GM21526 (cell line): ENCODE measurements at regions not wholly inside any gene's neighbourhood (a gene's known extent, or its start where the extent isn't known, plus 50 kb on each side); places are given as distances from the start of the nearest gene placed in this dataset.

Experiments used
- ATAC-seq: cut with Tn5 transposase; IDR thresholded peaks from one replicate; pipeline ENCODE4 v1.9.1; 2021; ENCODE audit warnings: moderate library complexity; ENCODE audit not compliant: unreplicated experiment, low FRiP score

DNA sequence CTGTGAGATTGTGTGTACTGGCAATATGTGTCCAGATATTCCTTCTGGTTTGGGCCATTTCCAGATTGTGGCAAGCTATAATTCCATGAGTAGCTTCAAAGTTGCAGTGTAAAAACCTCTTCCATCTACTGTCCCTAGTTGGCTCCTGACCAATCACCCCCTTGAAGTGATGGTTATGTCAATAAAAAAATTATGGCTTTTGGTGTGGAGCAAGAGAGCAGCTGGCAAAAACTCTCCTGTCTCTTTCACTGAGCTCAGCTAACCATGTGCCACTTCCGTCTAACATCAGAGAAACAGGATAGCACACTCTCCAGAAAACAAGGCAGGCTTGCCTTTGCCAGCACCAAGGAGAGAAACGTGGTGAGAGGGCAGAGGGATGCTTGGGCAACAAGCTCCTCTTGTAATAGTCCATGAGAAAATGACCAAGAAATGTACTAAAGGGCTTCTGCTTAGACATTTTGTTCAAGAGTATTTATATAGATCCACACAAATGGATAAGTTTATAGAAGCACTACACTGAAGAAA lies 914.4 kb upstream of the SEMA6A start:
- ATAC-seq = no peak

DNA sequence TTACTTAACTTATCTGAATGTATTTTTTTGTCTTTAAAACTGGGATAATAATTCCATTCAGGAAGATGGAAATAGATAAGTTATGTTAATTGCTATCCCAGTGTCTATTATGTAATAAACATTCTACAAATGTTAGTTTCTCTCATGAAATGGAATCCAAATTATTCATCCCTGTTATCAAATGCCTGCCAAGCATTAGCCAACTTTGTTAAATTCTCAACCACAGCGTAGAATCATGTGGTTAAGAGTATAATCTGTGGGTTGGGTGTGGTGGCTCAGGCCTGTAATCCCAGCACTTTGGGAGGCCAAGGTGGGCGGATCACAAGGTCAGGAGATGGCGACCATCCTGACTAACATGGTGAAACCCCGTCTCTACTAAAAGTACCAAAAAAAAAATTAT lies 912.9 kb upstream of the SEMA6A start:
- no peak for ATAC-seq

DNA sequence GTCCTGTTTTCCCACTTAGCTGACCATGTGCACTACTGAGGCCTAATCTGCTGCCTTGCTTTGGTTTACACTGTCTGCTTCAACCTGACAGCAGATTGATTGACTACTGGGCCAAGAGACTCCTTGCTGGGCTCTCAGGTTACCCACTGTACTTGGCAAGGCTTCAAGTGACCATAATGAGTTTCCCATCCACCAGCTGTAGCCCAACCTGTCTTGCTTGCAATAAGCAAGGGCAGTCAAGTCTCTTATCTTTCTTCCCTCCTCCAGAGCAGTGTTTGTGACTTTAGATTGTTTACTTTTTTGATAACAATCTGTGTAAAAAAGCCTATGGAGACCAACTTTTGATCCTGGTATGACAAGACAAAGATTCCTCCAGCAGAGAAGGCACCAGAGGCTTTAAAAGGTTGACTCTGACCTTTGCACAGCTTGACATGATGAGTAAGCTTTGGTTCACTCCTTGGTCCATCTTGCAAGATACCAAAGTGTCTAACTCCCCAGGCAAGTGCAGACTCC lies 912.3 kb upstream of the SEMA6A start:
- no peak for ATAC-seq

DNA sequence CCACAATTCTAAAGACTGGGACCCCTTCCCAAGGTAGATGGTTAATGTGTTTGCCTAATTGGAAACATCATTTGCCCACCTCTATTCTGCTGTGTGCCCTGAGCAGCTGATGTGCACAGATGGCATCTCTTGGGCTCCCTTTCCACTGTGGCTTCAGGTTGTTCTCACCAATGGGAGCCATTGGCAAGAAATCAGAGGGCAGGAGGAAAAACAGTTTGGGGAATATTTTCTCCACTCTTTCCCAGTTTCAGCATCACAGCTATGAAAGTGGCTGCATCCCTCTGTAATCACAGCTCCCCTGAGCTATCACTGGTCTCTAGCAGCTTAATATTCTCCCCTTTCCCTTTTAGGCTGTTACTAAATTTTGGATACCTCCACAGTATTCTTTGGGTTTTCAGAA lies 911.6 kb upstream of the SEMA6A start:
- no peak for ATAC-seq

DNA sequence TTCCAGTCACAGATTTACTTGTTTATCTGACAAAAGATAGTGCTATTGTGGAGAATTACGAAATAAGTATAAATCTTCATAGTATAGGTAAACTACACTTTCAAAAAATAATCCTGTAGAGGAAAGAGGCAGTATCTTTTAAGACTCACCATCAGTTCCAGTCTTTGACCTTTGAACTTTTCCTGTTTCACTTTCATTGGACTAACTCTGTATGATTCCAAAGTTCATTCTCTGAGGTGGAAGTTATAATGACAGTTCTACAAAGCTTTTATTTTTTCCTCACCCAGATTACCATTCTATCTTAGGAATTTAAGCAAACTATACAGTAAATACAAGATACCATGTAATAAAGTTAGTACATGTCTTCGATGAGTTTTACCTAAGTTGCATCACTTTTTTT lies 901.3 kb upstream of the SEMA6A start:
- no peak for ATAC-seq

DNA sequence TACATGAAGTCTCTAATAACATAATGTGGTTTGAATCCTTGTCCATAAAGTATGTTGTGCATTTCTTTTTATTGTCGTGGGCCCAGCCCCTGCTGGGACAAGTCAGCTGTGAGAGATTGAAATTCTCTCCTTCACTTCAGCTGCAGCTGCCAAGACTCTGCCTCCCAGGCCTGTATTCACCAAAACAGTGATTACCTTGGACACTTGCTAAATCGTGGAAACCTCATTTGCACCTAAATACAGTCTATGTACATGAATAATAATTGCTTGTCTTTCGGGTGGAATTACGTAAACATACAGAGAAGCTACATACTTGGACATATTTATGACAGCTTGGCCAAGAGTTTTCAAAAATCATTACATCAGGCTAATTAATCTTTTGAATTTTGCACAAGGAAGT lies 898.5 kb upstream of the SEMA6A start:
- ATAC-seq = no peak

DNA sequence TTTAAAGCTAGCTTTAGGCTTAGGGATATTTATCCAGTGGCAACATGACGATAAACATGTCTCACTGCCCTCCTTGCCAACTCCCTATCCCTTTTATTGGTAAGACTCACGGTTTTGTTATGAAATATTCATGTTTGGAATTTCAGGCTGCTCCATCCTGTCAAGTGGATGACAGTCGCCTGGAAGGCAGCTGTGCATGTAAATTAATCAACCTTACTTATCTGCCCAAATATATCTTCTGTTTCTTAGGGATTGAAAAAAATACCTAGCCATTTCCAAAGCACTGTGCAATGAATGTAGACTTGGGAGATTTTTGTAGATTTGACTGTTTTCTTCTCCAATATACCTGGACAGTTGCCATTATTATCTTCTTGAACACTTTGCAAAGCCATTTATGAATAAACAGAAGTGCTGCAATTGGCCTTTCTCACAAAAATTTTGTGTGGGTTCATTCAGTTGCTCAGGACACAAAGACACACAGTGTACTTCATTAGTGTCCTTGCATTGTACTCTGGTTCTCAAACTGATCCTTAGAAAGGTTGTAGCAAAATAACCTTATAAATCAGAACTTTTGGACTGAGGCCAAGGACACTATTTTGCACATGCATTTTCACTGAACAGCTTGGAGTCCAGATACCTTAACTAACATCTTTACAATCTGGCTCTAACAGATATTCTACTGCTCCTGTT lies 889.4 kb upstream of the SEMA6A start:
- no peak for ATAC-seq

DNA sequence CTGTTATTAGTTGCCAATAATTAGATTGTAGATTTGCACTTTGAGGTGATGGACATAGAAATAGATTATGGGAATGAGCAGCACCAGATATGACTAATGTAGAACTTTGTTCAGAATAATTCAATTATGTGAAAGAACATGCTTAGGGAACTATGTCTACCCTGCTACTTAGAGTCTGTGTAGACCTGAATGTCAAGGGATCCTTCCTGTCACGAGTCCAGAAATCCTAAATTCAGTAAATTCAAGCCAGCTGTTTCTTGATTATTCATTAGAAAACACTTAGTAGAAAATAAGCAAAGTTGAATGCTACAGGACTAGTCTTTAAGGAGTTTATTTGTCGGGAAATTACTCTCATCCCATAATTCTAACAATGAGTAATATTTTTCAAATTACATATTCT lies 887.3 kb upstream of the SEMA6A start:
- ATAC-seq = no peak

DNA sequence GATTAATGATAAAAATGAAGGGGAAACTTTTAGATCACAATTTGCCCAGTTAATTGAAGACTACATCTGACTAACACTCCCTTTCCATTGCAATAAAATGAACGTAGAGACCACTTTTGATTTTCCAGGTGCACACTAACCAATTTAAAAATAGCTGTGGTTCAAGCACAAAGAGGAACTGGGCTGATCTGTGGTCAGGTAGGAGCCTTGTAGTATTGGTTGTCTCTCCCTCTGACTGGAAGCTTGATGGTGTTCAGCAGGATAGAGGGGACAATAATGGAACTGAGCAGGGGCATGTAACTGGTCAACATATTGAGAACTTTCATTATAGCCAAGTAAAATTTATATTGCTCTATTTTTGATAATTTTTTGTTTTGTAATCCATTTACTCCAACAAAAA lies 886.8 kb upstream of the SEMA6A start:
- peak; percentile 81 for ATAC-seq

DNA sequence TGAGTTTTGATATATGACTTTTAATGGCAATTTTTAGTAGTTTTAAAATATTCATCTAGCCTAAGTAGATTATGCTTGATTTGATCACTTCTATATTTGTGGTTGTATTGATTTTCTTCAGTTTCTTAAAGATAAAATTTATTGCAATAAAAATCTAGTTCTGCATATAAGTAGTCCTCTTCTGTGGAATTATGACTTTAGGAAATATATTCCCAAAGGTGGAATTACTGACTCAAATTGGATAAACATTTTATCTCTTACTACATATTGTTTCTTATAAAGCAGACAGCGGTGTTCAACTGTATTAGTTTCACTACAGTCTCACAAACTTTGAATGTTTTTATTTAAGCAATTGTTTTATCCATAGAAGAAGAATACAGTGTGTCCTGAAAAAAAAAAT lies 883.0 kb upstream of the SEMA6A start:
- no peak for ATAC-seq

DNA sequence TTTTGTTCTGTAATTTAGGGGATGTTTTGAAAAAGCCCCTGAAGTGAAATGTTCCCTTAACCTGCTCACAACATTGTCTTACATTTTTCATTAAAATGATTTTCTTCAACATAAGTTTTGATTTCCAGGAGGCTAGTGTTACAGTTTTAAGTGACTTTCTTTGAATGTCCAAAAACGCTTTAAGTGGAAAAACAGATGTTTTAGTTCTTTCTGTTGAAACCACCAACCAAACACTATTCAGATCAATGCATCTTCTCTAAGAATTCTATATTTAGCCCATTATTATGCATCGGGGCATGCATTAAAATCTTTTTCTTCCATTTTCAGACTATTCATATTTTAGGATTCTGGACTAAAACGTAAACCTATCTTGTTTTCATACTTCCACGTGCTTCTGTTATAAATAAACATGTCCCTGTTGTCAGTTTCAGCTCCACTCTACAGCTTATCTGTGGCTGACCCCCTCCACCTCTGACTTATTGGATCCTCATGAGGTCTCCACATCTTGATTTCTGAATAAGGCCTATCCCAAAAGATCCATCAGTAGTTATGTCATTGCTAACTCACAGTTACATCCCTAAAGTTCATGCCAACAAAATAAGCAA lies 882.3 kb upstream of the SEMA6A start:
- no peak for ATAC-seq

DNA sequence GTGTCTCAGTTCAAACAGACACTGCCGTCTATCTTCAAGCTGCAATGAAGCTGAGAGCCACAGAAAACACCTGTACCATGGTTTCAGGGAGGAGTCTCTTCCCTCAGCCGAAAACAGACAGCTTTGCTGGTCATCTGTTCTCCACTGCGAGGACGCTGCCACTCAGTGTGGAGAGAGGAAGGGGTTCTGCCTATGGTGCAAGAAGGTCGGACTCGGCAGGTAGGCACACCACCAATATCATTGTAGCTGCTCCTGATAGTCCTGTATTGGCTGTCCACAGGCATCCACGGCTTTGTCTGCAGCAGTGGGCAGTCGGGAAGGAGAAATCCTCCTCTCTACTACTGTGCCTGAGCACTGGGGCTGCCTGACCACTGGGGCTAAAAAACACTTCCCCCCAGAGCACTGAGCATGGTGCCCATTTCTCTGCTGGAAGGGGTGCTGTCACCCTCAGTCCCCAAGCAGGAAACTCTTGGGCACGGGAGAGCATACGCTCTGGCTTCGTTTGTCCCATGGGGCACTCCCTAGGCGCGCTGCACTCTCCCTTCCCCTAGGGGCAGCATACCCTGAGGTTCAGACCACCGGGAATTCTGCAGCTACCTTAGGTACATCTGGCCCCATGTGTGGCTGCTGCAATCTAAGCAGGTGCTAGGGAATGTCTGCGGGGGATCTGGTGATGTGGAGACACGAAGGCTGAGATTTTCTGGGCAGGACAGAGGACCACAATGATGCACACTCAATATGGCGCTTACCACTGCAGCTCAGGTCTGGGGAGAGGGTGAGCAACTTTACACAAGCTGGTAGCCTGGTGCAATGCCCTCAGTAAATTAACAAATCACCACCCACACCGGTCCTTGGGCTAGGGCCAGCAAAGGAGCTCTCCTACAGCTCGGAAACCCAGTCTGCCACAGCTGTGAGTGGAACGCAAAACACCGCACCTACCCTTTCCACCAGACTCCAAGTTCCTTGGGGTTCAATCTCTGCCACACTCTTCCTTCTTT lies 880.9 kb upstream of the SEMA6A start:
- ATAC-seq = peak; percentile 41

DNA sequence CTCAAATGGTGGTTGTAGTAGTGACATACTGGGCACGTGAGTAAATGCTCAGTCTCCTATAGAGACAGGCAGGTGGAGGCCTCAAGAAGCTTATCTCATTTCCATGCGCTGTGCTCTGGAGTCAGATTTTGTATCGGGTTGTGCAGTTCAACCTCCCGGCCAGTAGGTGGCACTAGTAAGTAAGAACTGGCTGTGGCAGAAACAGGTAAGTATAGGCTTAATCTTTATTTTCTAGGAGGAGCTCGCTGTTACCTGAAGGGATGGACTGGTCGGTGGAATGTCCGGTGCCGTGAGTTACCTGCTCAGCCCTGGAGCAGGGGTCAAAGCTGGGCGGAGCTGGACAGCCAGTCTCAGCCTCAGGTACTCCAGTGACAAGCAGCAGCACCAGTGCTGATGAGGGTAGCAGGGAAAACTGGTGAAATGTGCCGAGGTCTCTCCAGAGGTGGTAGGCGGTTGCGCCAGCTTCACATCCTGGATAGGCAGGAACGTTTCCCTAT lies 880.1 kb upstream of the SEMA6A start:
- peak; percentile 95 for ATAC-seq

DNA sequence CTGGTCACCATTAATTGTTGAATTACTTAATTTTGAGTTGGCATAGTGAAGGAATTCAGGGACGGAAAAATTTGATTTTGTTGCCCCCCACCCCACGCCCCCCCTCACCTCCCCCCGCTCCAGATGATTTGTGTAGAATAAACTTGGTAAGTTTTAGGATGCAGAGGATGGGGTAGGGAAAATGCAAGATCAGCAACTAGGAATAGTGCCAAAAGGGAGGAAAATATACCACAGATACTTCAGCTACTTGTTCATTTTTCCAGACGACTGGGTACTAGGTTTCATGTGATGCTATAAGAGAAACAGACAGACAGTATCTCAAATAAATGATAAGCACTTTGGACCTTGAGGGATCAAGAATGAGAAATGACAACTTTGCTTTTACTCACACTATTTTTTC lies 862.2 kb upstream of the SEMA6A start:
- ATAC-seq = no peak

DNA sequence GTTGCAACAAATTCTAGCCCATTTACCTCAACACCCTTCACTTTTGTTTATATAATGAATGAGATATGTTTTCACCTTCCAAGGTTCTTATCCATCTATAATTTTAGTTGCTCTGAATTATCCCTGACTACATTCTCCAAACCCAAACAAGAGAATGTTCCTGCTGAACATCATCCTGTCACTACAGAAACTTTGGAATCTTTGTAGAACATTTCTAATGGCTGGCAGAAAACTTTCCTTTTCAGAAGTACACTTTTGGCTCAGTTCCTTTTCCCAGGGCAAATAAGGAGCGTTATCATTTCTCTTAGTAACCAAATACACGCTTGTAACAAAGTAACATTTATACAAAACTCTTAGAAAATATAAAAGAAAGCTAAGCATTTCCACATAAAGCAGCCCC lies 860.6 kb upstream of the SEMA6A start:
- no peak for ATAC-seq

DNA sequence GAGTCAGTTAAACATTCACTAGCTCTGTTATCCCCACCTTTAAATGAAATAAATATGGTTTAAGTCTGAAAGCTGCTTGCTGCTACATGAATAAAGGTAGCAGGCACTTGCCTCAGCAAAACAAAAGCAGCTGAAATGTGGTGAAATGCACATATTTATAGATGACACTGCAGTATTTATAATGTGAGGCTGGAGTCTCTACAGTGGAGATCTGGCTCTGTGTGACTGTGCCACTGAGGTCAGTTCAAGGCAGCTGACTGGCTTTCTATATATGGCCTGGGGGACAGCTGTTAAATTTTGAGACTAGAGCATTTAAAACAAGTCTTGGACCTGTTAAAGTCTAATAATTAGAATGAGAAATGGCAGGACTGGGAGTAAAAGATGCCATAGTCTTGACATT lies 859.6 kb upstream of the SEMA6A start:
- no peak for ATAC-seq

DNA sequence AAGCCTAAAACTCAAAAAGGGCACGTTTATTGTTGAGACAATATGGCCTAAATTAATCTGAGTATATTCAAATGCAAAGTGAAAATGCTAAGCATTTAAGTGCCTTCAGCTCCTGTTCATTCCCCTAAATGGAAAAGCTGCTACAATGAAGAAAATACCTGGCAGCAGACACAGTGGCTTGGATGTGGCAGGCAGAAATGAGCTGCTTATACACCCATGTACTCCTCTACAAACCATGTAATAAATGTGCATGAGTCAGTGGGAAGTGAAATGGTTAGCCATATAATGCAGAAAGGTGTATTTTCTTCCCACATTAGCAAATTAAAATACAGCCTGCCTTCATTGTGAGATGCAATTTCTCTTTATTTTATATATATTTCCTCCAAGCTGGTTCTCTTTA lies 859.2 kb upstream of the SEMA6A start:
- ATAC-seq = no peak

DNA sequence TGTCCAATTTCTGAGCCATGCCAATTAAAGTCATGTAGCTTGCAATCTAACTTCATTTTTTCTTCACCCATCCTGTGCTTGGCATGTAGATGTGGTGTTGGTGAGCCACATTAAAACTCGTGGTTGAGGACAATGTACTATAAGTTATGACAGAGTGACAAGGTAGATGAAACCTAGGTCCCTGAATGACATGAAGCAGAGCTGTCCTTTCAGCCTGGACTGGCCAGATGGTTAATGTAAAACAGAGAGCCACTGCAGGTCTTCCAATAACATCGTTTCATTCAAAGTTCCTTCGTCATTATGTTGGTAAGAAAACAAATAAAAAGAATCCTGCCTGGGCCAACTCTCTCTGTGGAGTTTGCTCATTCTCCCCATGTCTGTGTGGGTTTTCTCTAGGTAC lies 856.5 kb upstream of the SEMA6A start:
- ATAC-seq = no peak

DNA sequence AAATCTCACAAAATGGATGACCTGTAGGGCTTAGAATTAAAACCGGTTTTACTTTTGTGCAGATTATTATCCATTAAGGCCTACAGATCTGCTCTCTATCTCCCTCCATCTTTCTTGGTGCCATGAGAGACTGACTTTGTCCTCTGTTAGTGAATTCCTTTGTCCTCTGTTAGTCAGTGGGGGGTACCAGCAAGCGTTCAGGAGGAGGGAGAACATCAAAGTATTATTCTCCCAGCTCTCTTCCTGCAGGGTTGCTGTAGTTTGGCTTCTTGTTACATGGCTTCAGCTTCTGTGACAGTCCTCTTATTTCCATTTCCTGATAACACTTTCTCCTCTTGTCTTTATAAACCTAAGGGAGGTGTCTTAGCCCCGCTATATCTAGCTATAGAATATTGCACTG lies 850.5 kb upstream of the SEMA6A start:
- ATAC-seq = no peak

DNA sequence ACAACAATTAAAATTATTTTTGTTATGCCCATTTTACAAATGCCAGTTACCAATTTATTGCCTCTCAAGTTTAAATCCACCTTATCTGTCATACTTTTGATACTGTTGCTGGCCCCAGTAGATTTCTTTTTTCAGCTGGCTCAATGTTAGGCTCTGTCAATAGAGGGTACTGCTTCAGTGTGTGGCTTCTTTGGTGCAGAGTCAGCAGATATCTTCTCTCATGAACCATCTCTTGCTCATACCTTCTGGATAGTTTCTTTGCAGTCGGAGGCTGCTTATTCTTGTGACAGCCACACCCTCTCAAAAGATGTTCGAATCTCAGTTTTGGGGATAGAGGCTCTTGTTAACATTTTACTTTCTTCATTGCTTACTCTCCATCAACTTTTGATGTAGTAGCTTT lies 849.9 kb upstream of the SEMA6A start:
- no peak for ATAC-seq

DNA sequence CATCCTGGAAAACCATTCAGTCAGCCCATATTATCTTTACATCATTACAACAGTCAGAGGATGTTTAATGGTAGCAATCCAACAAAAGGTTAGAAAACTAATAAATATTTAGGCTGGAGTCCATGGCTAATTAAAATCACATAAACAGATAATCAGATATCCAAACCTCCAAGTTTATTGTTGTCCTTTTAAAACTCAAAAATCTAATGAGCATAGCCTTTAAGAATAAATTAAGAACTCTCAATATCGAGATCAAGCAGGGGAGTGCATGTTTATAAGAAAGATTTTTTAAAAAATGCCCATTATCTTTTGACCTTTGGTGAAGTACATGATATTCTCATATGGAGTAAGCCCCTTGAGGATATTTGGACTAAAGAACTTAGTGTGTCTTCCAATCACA lies 842.9 kb upstream of the SEMA6A start:
- ATAC-seq = no peak
